GM12878 (cell line): ENCODE measurements at regions not wholly inside any gene's neighbourhood (a gene's known extent, or its start where the extent isn't known, plus 50 kb on each side); places are given as distances from the start of the nearest gene placed in this dataset.

Experiments used
- ATAC-seq: fragments of 200-7000 bp; cut with Tn5 transposase; 3 replicates; pipeline ENCODE4 v1.9.1; 2020; ENCODE audit warnings: mild to moderate bottlenecking, moderate library complexity
- BruUV-seq: library from RNA; stranded (reverse); fragments of 400-500 nt; replicated peaks from 2 replicates; lab custom pipeline; 2021; lab: Mats Ljungman, UMichigan
- CTCF ChIA-PET: fragments of 300-600 bp; sonication (Branson Sonifier 250); formaldehyde crosslinking; extraction: SDS; loops from one replicate; lab custom pipeline; 2021; ENCODE audit warnings: inconsistent platforms; lab: Yijun Ruan, JAX
- POLR2A ChIA-PET: fragments of 350-600 bp; formaldehyde crosslinking; extraction: SDS; loops from one replicate; lab custom pipeline; 2021; ENCODE audit warnings: inconsistent platforms; lab: Charles Lee
- RAD21 ChIA-PET: fragments of 300-600 bp; sonication (Branson Sonifier 250); formaldehyde crosslinking; loops from one replicate; lab custom pipeline; 2023; ENCODE audit warnings: antibody characterized with exemption; ENCODE audit not compliant: unreplicated experiment; lab: Charles Lee
- SMC1A ChIA-PET: fragments of 300-600 bp; sonication (Branson Sonifier 250); formaldehyde crosslinking; loops from one replicate; lab custom pipeline; 2023; ENCODE audit not compliant: unreplicated experiment, uncharacterized antibody; lab: Charles Lee
- DNase-seq: peaks from one replicate; pipeline ENCODE4 v3.0.0-alpha.2; 2011; ENCODE audit warnings: low read depth, low spot score
- FAIRE-seq: peaks from 3 replicates; lab custom pipeline; 2011; peaks lifted over from hg19 to GRCh38; lab: Jason Lieb, UNC
- H2AFZ ChIP-seq: 2 replicates; pipeline ENCODE4 v1.6.0; 2011; ENCODE audit warnings: low read depth, low read length, control low read depth; ENCODE audit not compliant: control insufficient read depth
- H3K27ac ChIP-seq: 2 replicates; pipeline ENCODE4 v1.5.1; 2011; ENCODE audit warnings: control low read depth; ENCODE audit not compliant: control insufficient read depth, insufficient read depth
- H3K27me3 ChIP-seq, 2 experiments: replicated peaks in 1 of 2; 2 replicates each; pipeline versions ENCODE4 v1.6.0 to v1.6.1; 2011; ENCODE audit warnings: low read length in 1 of 2; ENCODE audit not compliant: control insufficient read depth in 2 of 2, insufficient read depth in 2 of 2
- H3K36me3 ChIP-seq, 2 experiments: 2 replicates each; pipeline ENCODE4 v1.5.1; 2011; ENCODE audit warnings: low read length in 1 of 2; ENCODE audit not compliant: control insufficient read depth in 2 of 2, insufficient read depth in 2 of 2
- H3K4me1 ChIP-seq: 2 replicates; pipeline ENCODE4 v1.6.1; 2011; ENCODE audit warnings: mild to moderate bottlenecking, low read length, moderate library complexity, mixed read lengths; ENCODE audit not compliant: control insufficient read depth, insufficient read depth
- H3K4me2 ChIP-seq: 2 replicates; pipeline ENCODE4 v1.6.0; 2011; ENCODE audit warnings: control low read depth; ENCODE audit not compliant: control insufficient read depth, insufficient read depth
- H3K4me3 ChIP-seq: fragments of 200-600 bp; sonication (generic); 2 replicates; pipeline ENCODE4 v1.5.1; 2016
- H3K79me2 ChIP-seq: 2 replicates; pipeline ENCODE4 v1.6.0; 2011; ENCODE audit warnings: low read length; ENCODE audit not compliant: control insufficient read depth, insufficient read depth
- H3K9ac ChIP-seq: 2 replicates; pipeline ENCODE4 v1.8.0; 2011; ENCODE audit warnings: low read length, control low read depth, mixed read lengths; ENCODE audit not compliant: control insufficient read depth, insufficient read depth
- H3K9me3 ChIP-seq: replicated peaks from 3 replicates; pipeline ENCODE4 v1.5.1; 2011; ENCODE audit warnings: mild to moderate bottlenecking, low read length; ENCODE audit not compliant: control insufficient read depth, insufficient read depth
- H4K20me1 ChIP-seq: 2 replicates; pipeline ENCODE4 v1.6.0; 2011; ENCODE audit not compliant: control insufficient read depth, insufficient read depth
- BMI1 ChIP-seq: fragments of 450-650 bp; IDR thresholded peaks from 2 replicates; pipeline ENCODE4 v1.6.1; 2016; ENCODE audit warnings: mild to moderate bottlenecking, moderate library complexity, borderline replicate concordance
- CBX5 ChIP-seq: sonication (generic); IDR thresholded peaks from 2 replicates; pipeline ENCODE4 v1.6.1; 2016; ENCODE audit warnings: low read depth, moderate library complexity, mild to moderate bottlenecking, inconsistent platforms
- CTCF ChIP-seq, 3 experiments: IDR thresholded peaks in 2 of 3; conservative IDR thresholded peaks in 1 of 3; 2 replicates each; pipeline ENCODE4 v1.5.1; 2011; ENCODE audit warnings: low read depth in 3 of 3, low read length in 3 of 3, mild to moderate bottlenecking in 3 of 3, control low read depth in 2 of 3, moderate library complexity in 2 of 3, inconsistent platforms in 1 of 3, mixed read lengths in 1 of 3; ENCODE audit not compliant: control insufficient read depth in 2 of 3, insufficient read depth in 1 of 3; ENCODE audit errors: extremely low read depth in 1 of 3
- IRF5 ChIP-seq: fragments of 450-650 bp; IDR thresholded peaks from 2 replicates; pipeline ENCODE4 v1.6.1; 2017; ENCODE audit warnings: borderline replicate concordance
- KAT2A ChIP-seq: conservative IDR thresholded peaks from 2 replicates; pipeline ENCODE4 v1.6.1; 2011; ENCODE audit warnings: low read depth, low read length; ENCODE audit not compliant: control insufficient read depth
- MEF2A ChIP-seq: IDR thresholded peaks from 2 replicates; pipeline ENCODE4 v1.6.1; 2011; ENCODE audit warnings: low read depth, mild to moderate bottlenecking, low read length, moderate library complexity; ENCODE audit not compliant: insufficient read depth
- MYB ChIP-seq: fragments of 150-350 bp; IDR thresholded peaks from 2 replicates; pipeline ENCODE4 v1.6.1; 2014; ENCODE audit warnings: mild to moderate bottlenecking, low read depth, low read length, borderline replicate concordance
- POLR2A ChIP-seq: IDR thresholded peaks from 2 replicates; pipeline ENCODE4 v1.6.1; 2011; ENCODE audit warnings: low read depth, mild to moderate bottlenecking, low read length
- RB1 ChIP-seq: fragments of 450-650 bp; formaldehyde crosslinking; IDR thresholded peaks from 2 replicates; pipeline ENCODE4 v1.6.1; 2017; ENCODE audit warnings: mild to moderate bottlenecking, borderline replicate concordance
- TCF7 ChIP-seq: IDR thresholded peaks from 2 replicates; pipeline ENCODE4 v1.6.1; 2014; ENCODE audit warnings: antibody characterized with exemption, borderline replicate concordance
- ZBED1 ChIP-seq: IDR thresholded peaks from 2 replicates; pipeline ENCODE4 v1.6.1; 2016; ENCODE audit warnings: borderline replicate concordance
- WGBS: methylation state at CpG from one replicate; pipeline ENCODE4 v1.1.6; 2016; ENCODE audit warnings: low lambda C conversion rate; ENCODE audit not compliant: insufficient replicate concordance, insufficient coverage; ENCODE audit errors: missing lambda C conversion rate; 5-methylcytosine and 5-hydroxymethylcytosine counted together
- in situ Hi-C: fragments of 300-500 bp; cut with MboI; formaldehyde crosslinking; loops from 9 replicates; pipeline ENCODE4 v1.14.3; 2018; ENCODE audit warnings: mixed read lengths
- intact Hi-C: fragments of 100-400 bp; cut with micrococcal nuclease; formaldehyde crosslinking; loops from one replicate; pipeline ENCODE4 v1.14.2; 2022; ENCODE audit not compliant: unreplicated experiment
- TF ChIP-seq, protein P1 (sequence below): IDR thresholded peaks from 2 replicates; pipeline ENCODE4 v1.6.1; 2012; ENCODE audit warnings: low read length, inconsistent platforms

GRCh38 chr4:123522081-123522480, 125.5 kb downstream of the SPRY1 start:
- Histone ChIP-seq H3K4me3 (no peak overlapping the region), H3K27ac (no peak overlapping the region), H3K9ac (no peak overlapping the region), H2AFZ (no peak overlapping the region), H3K9me3 (no peaks in the 10 kb centered on the region), H3K4me2 (no peak overlapping the region), H3K36me3 (no peaks in the 10 kb centered on the region), H3K79me2 (no peaks in the 10 kb centered on the region), H4K20me1 (no peaks in the 10 kb centered on the region), H3K4me1 (no peaks in the 10 kb centered on the region), H3K27me3 (no peaks in the 10 kb centered on the region; a peak in 1 of 4 replicates)
- WGBS: 79% methylated on average over 3 of the region's 3 CpGs
- ATAC-seq (no peak), FAIRE-seq (no peak), DNase-seq (no peak)
- intact Hi-C loops: no loop called here
- POLR2A ChIA-PET: no interaction called here
- TF ChIP-seq MEF2A: no peak
- TF ChIP-seq RB1: no peak
- no TSS peak for BruUV-seq
- in situ Hi-C loops: no loop called here
- RAD21 ChIA-PET: no interaction called here
- CTCF ChIA-PET: no interaction called here
- SMC1A ChIA-PET: interaction anchor here (0.6 to 1.2 kb wide), 4 partner anchors 17 to 131 kb away, joined by 3 to 4 read pairs (median 3); no protein-coding TSS in a partner anchor

- H3K36me3 ChIP-seq: no peaks in the 10 kb centered on the region
- no TSS peak for BruUV-seq
- H3K4me2 ChIP-seq: no peak overlapping the region
- ATAC-seq (no peak), FAIRE-seq (no peak), DNase-seq (no peak)
- CTCF ChIA-PET: no interaction called here
- 65% methylated on average over 3 of the region's 3 CpGs for WGBS
- SMC1A ChIA-PET: interaction anchor here (0.6 to 1.3 kb wide), 5 partner anchors 18 to 132 kb away, joined by 3 to 4 read pairs (median 3); no protein-coding TSS in a partner anchor
- RAD21 ChIA-PET: no interaction called here
- no peaks in the 10 kb centered on the region; a peak in 1 of 4 replicates for H3K27me3 ChIP-seq
- no peak overlapping the region for H3K4me3 ChIP-seq
- H3K79me2 ChIP-seq: no peaks in the 10 kb centered on the region
- H3K9me3 ChIP-seq: no peaks in the 10 kb centered on the region
- no peak overlapping the region for H3K9ac ChIP-seq
- POLR2A ChIA-PET: interaction anchor here (0.6 kb wide), 1 partner anchor 22 kb away, joined by 3 read pairs; no protein-coding TSS in a partner anchor
- in situ Hi-C loops (no loop called here), intact Hi-C loops (no loop called here)
- no peaks in the 10 kb centered on the region for H4K20me1 ChIP-seq
- H2AFZ ChIP-seq: no peak overlapping the region
- H3K4me1 ChIP-seq: no peaks in the 10 kb centered on the region
- no peak overlapping the region for H3K27ac ChIP-seq
- no peak for TF ChIP-seq MEF2A
- TF ChIP-seq IRF5: no peak
- no peak for TF ChIP-seq ZBED1
- TF ChIP-seq CBX5: no peak
- no peak for TF ChIP-seq BMI1
- no peak for TF ChIP-seq POLR2A
- TF ChIP-seq, protein P1, sequence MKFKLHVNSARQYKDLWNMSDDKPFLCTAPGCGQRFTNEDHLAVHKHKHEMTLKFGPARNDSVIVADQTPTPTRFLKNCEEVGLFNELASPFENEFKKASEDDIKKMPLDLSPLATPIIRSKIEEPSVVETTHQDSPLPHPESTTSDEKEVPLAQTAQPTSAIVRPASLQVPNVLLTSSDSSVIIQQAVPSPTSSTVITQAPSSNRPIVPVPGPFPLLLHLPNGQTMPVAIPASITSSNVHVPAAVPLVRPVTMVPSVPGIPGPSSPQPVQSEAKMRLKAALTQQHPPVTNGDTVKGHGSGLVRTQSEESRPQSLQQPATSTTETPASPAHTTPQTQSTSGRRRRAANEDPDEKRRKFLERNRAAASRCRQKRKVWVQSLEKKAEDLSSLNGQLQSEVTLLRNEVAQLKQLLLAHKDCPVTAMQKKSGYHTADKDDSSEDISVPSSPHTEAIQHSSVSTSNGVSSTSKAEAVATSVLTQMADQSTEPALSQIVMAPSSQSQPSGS: no peak
- no peak for TF ChIP-seq KAT2A
- TF ChIP-seq MYB: no peak
- no peak for TF ChIP-seq CTCF (IDR thresholded peaks at IDR 0.05 in 2 of 3, conservative IDR thresholded peaks at IDR 0.05 in 1 of 3; ENCODE audit: control insufficient read depth in 2 of 3, extremely low read depth in 1 of 3, insufficient read depth in 1 of 3, low read depth in 3 of 3, low read length in 3 of 3)
- TF ChIP-seq TCF7: no peak
Measured at GRCh38 chr4:123522646-123523045, 126.1 kb downstream of the SPRY1 start.
